Dendritic cell treated with granulocyte-macrophage colony-stimulating factor and Interleukin-4, amounts not matched to agents 40 ng/mL and 50 ng/mL, for 4 days (primary cell): ENCODE measurements at regions not wholly inside any gene's neighbourhood (a gene's known extent, or its start where the extent isn't known, plus 50 kb on each side); places are given as distances from the start of the nearest gene placed in this dataset.

Source experiments
- H3K27ac Mint-ChIP-seq: one replicate; pipeline ENCODE4 v1.8.0; 2022; ENCODE audit warnings: mild to moderate bottlenecking, mixed read lengths
- H3K27me3 Mint-ChIP-seq: one replicate; pipeline ENCODE4 v1.8.0; 2022; ENCODE audit warnings: mild to moderate bottlenecking, mixed read lengths
- H3K36me3 Mint-ChIP-seq: one replicate; pipeline ENCODE4 v1.8.0; 2022; ENCODE audit warnings: low read depth, mixed read lengths
- H3K4me1 Mint-ChIP-seq: one replicate; pipeline ENCODE4 v1.8.0; 2022; ENCODE audit warnings: low read depth, mixed read lengths
- H3K4me3 Mint-ChIP-seq: one replicate; pipeline ENCODE4 v1.8.0; 2022; ENCODE audit warnings: mild to moderate bottlenecking, moderate library complexity, mixed read lengths
- H3K9me3 Mint-ChIP-seq: one replicate; pipeline ENCODE4 v1.8.0; 2022; ENCODE audit warnings: mixed read lengths
- intact Hi-C: fragments of 100-400 bp; cut with micrococcal nuclease; formaldehyde crosslinking; loops from one replicate; pipeline ENCODE4 v1.15.0; 2022

DNA sequence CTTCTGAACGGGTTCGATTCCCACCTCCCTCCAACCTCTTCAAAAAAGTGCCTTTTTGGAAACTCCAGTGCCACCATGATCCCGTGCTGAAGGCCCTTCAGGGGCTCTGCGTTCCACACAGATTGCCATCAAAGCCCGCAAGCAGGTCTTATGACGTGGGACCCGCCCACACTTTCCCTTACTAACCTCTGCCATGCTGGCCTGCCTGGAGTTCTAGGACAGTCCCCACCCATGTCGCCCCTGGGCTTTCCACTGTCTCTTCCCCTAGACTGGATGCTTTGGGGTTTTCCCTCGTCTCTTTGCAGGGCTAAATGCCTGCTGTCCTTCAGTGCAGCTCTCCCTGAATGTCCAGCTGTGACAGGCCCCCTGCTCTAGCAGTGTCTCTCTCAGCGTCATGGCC lies 313.7 kb upstream of the ATP10A start:
- H3K36me3 Mint-ChIP-seq: no peaks in the 10 kb centered on the region
- H3K9me3 Mint-ChIP-seq: no peaks in the 10 kb centered on the region
- H3K27me3 Mint-ChIP-seq: no peaks in the 10 kb centered on the region
- H3K4me3 Mint-ChIP-seq: no peak overlapping the region
- H3K4me1 Mint-ChIP-seq: no peaks in the 10 kb centered on the region
- H3K27ac Mint-ChIP-seq: no peak overlapping the region
- intact Hi-C loops: no loop called here

GRCh38 chr15:26171266-26171665 lies 308.1 kb upstream of the ATP10A start:
- H3K4me3 Mint-ChIP-seq: no peak overlapping the region
- no peaks in the 10 kb centered on the region for H3K36me3 Mint-ChIP-seq
- H3K27me3 Mint-ChIP-seq: no peaks in the 10 kb centered on the region

DNA sequence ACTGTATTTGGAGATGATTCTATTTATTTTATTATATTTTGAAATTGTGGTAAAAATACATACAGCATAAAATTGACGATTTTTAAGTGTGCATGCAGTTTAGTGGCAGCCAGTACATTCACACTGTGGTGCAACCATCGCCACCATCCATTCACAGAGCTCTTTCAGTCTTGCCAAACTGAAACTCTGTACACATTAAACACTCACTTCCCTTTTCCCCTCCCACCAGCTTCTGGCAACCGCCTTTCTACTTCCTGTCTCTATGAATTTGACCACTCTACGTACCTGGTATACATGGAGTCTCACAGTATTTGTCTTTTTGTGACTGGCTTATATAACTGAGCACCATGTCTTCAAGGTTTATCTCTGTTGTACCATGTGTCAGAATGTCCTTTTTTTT lies 303.3 kb upstream of the ATP10A start:
- no peaks in the 10 kb centered on the region for H3K36me3 Mint-ChIP-seq
- no peaks in the 10 kb centered on the region for H3K27me3 Mint-ChIP-seq
- no peak overlapping the region for H3K4me3 Mint-ChIP-seq
- peaks cover 26% of the 10 kb centered on the region for H3K9me3 Mint-ChIP-seq
- intact Hi-C loops: no loop called here
- no peak overlapping the region for H3K27ac Mint-ChIP-seq
- no peaks in the 10 kb centered on the region for H3K4me1 Mint-ChIP-seq

More at GRCh38 chr15:26171266-26171665, 308.1 kb upstream of the ATP10A start:
- Mint-ChIP-seq H3K27ac (no peak overlapping the region), H3K9me3 (peaks cover 7% of the 10 kb centered on the region), H3K4me1 (no peaks in the 10 kb centered on the region)
- intact Hi-C loops: no loop called here

GRCh38 chr15:26165546-26165945 lies 302.4 kb upstream of the ATP10A start:
- intact Hi-C loops: no loop called here
- H3K36me3 Mint-ChIP-seq: no peaks in the 10 kb centered on the region
- H3K27ac Mint-ChIP-seq: no peak overlapping the region
- no peaks in the 10 kb centered on the region for H3K4me1 Mint-ChIP-seq
- H3K4me3 Mint-ChIP-seq: no peak overlapping the region
- peaks cover 35% of the 10 kb centered on the region for H3K9me3 Mint-ChIP-seq
- no peaks in the 10 kb centered on the region for H3K27me3 Mint-ChIP-seq

GRCh38 chr15:26160343-26160742 lies 297.2 kb upstream of the ATP10A start:
- H3K36me3 Mint-ChIP-seq: no peaks in the 10 kb centered on the region
- no peak overlapping the region for H3K27ac Mint-ChIP-seq
- no peaks in the 10 kb centered on the region for H3K27me3 Mint-ChIP-seq
- intact Hi-C loops: no loop called here
- peaks cover 48% of the 10 kb centered on the region for H3K9me3 Mint-ChIP-seq
- no peak overlapping the region for H3K4me3 Mint-ChIP-seq
- H3K4me1 Mint-ChIP-seq: no peaks in the 10 kb centered on the region

DNA sequence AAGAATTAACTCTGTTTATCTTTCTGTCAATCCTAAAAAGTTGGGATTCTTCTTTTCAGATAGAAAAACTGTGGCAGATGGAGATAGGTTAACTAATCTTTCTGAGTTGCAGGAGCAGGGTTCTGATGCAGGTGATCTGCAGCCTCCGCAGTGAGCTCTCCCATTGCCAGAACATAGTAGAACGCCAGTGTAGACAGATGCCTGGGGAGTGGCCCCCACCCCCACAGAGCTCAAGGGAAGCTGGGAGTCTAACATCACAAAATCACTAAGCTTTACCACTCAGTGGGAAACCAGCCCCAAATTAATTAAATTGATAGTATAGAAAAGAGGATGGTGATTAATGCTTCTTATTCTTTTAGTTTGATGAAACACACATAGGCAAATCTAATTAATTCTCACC lies 295.0 kb upstream of the ATP10A start:
- Mint-ChIP-seq H3K27me3 (no peaks in the 10 kb centered on the region), H3K36me3 (no peaks in the 10 kb centered on the region), H3K4me1 (no peaks in the 10 kb centered on the region), H3K27ac (no peak overlapping the region), H3K9me3 (peaks cover 53% of the 10 kb centered on the region), H3K4me3 (no peak overlapping the region)
- intact Hi-C loops: no loop called here

DNA sequence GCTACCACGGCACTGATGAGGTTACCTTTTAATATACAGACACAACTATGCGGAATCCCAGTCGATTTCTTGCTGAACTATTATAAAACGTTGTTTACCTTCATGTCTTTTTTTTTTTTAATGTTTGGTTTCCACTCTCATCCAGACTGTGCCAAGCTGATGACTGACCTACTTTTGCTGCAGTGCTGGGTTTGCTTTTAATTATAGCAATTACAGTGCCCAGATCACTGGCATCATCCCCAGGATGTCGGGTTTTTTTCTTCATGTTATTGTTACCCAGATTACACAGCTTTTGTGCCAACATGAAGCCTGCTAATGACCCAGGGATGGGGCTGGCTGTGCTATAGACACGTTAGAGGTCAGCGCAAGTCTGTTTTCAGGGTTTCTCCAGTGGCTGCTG lies 294.0 kb upstream of the ATP10A start:
- Mint-ChIP-seq H3K27me3 (no peaks in the 10 kb centered on the region), H3K36me3 (no peaks in the 10 kb centered on the region), H3K4me1 (no peaks in the 10 kb centered on the region), H3K9me3 (peaks cover 62% of the 10 kb centered on the region), H3K27ac (no peak overlapping the region), H3K4me3 (no peak overlapping the region)
- intact Hi-C loops: no loop called here

GRCh38 chr15:26156051-26156450 lies 292.9 kb upstream of the ATP10A start:
- Mint-ChIP-seq H3K27me3 (no peaks in the 10 kb centered on the region), H3K4me3 (no peak overlapping the region), H3K4me1 (no peaks in the 10 kb centered on the region), H3K27ac (no peak overlapping the region), H3K36me3 (no peaks in the 10 kb centered on the region), H3K9me3 (peaks cover 58% of the 10 kb centered on the region)
- intact Hi-C loops: no loop called here

DNA sequence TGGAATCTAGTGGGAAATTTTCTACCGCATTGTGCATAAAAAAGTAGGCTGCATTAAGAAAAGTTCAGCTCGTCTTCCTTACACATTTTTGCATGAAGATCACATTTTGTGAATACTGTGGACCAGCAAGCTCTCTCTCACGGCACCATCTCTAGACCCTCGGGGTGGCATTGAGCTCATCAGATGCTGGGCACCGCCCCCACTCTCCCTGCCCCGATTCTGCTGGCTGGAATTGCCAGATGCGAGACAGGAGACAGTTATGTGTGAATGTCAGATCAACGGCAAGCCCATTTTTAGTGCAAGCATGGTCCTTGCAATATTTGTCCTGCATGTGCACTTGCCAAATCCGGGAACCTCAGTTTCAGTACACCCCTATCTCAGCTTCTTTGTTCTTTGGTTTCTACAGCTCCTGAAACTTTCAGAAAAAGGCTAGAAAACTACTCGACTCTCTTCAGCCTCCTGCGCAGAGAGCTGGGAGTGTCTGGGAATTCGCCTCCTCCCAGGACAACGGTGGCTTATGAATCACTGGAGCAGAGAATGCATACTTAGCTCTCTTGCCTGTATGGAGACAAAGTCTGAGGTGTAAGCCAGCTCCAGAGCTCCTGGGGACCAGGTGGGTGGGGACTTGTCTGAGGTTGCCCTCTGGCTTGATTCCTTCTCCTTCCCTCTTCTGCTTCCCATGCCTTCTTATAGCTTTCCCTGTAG lies 285.2 kb upstream of the ATP10A start:
- Mint-ChIP-seq H3K27ac (no peak overlapping the region), H3K4me1 (no peaks in the 10 kb centered on the region), H3K36me3 (no peaks in the 10 kb centered on the region), H3K4me3 (no peak overlapping the region), H3K27me3 (no peaks in the 10 kb centered on the region), H3K9me3 (peaks cover 11% of the 10 kb centered on the region)
- intact Hi-C loops: no loop called here

- intact Hi-C loops: no loop called here
- H3K36me3 Mint-ChIP-seq: no peaks in the 10 kb centered on the region
- H3K9me3 Mint-ChIP-seq: no peaks in the 10 kb centered on the region
- no peaks in the 10 kb centered on the region for H3K27me3 Mint-ChIP-seq
- no peak overlapping the region for H3K27ac Mint-ChIP-seq
- H3K4me3 Mint-ChIP-seq: no peak overlapping the region
- no peaks in the 10 kb centered on the region for H3K4me1 Mint-ChIP-seq
Observed at GRCh38 chr15:26146202-26146601, 283.1 kb upstream of the ATP10A start.

DNA sequence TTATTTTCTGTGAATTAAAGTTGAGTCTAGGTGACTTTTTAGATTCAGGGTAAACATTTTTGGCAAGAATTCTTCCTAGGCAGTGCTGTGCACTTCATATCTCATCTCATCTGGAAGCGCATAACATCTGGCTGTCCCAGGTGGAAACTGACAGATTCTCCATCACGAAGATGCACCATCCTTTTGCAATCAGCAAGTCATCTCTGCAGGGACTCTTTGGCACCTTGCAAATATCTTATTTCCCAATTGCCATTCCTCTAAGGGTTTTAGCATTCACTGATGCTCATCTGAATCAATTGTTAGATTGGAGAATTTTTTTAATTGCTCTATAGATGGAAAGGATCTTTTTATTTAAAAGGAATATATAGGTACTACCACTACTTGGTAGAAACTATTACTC lies 282.7 kb upstream of the ATP10A start:
- intact Hi-C loops: no loop called here
- Mint-ChIP-seq H3K27ac (no peak overlapping the region), H3K36me3 (no peaks in the 10 kb centered on the region)

GRCh38 chr15:26144836-26145235 lies 281.7 kb upstream of the ATP10A start:
- intact Hi-C loops: no loop called here
- Mint-ChIP-seq H3K4me3 (no peak overlapping the region), H3K9me3 (no peaks in the 10 kb centered on the region), H3K36me3 (no peaks in the 10 kb centered on the region), H3K27ac (no peak overlapping the region), H3K27me3 (no peaks in the 10 kb centered on the region), H3K4me1 (no peaks in the 10 kb centered on the region)

More for the DNA sequence above, 282.7 kb upstream of the ATP10A start:
- no peaks in the 10 kb centered on the region for H3K9me3 Mint-ChIP-seq
- no peaks in the 10 kb centered on the region for H3K4me1 Mint-ChIP-seq
- H3K4me3 Mint-ChIP-seq: no peak overlapping the region
- no peaks in the 10 kb centered on the region for H3K27me3 Mint-ChIP-seq

DNA sequence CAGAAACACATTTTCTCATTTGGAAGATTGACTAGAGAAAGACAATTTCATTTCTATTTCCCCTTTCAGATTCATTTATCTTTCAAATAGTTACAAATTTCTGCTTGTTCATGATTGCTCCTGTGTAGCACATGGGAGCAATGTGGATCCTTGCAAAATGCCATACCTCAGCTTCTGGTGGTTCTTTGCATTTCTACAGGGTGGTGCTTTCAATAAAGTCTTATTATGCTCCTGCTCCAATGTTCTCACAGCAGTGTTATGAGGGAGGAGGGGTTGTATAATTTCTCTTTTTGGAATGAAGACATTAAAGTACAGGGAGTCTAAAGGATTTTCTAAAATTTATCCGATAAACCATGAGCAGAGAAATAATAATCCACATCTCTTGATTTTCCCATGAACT lies 280.1 kb upstream of the ATP10A start:
- H3K36me3 Mint-ChIP-seq: no peaks in the 10 kb centered on the region
- H3K9me3 Mint-ChIP-seq: no peaks in the 10 kb centered on the region
- no peak overlapping the region for H3K4me3 Mint-ChIP-seq
- intact Hi-C loops: no loop called here
- no peaks in the 10 kb centered on the region for H3K27me3 Mint-ChIP-seq
- no peak overlapping the region for H3K27ac Mint-ChIP-seq
- no peaks in the 10 kb centered on the region for H3K4me1 Mint-ChIP-seq

- H3K36me3 Mint-ChIP-seq: no peaks in the 10 kb centered on the region
- intact Hi-C loops: no loop called here
- no peaks in the 10 kb centered on the region for H3K9me3 Mint-ChIP-seq
- H3K4me1 Mint-ChIP-seq: no peaks in the 10 kb centered on the region
- no peak overlapping the region for H3K27ac Mint-ChIP-seq
- no peak overlapping the region for H3K4me3 Mint-ChIP-seq
- H3K27me3 Mint-ChIP-seq: no peaks in the 10 kb centered on the region
Observed at GRCh38 chr15:26134812-26135211, 271.7 kb upstream of the ATP10A start.

DNA sequence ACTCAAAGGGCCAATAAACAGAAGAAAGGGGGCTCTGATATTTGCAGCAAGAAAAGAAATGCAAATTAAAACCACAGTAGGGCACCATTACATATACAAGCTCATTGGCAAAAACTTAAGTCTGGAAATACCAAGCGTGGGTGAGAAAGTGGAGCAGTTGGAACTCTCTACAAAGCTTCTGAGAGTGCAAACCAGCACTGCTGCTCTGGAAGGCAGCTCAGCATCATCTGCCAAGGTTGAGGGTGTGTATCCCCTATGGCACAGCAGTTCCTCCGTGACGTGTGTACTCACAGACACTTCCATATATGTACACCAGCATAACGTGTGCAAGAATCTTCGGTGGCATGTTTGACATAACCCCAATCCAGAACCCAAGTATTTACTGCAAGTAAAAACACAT lies 271.0 kb upstream of the ATP10A start:
- intact Hi-C loops: no loop called here
- H3K4me1 Mint-ChIP-seq: no peaks in the 10 kb centered on the region
- H3K27me3 Mint-ChIP-seq: no peaks in the 10 kb centered on the region
- H3K27ac Mint-ChIP-seq: no peak overlapping the region
- no peak overlapping the region for H3K4me3 Mint-ChIP-seq
- no peaks in the 10 kb centered on the region for H3K9me3 Mint-ChIP-seq
- H3K36me3 Mint-ChIP-seq: no peaks in the 10 kb centered on the region
